Upper lobe of left lung (tissue), 4 donors: ENCODE measurements at regions not wholly inside any gene's neighbourhood (a gene's known extent, or its start where the extent isn't known, plus 50 kb on each side); places are given as distances from the start of the nearest gene placed in this dataset.

ENCODE experiments used
- EP300 ChIP-seq, 4 donors: sonication (generic); formaldehyde crosslinking; IDR thresholded peaks; one replicate each; pipeline ENCODE4 v1.5.1; 2017; ENCODE audit warnings: antibody characterized with exemption in 4 of 4, control low read depth in 2 of 4
- POLR2A ChIP-seq, 4 donors: fragments of 450-650 bp; IDR thresholded peaks; one replicate each; pipeline ENCODE4 v1.5.1; 2016 to 2017; ENCODE audit warnings: antibody characterized with exemption in 4 of 4, mild to moderate bottlenecking in 2 of 4
- POLR2AphosphoS5 ChIP-seq, 2 donors: sonication (generic); formaldehyde crosslinking; IDR thresholded peaks; one replicate each; pipeline ENCODE4 v1.5.1; 2017; ENCODE audit warnings: antibody characterized with exemption in 2 of 2
- TF ChIP-seq, protein P1 (sequence below), 6 experiments: fragments of 450-650 bp in 4 of 6; fragments of 200-600 bp in 2 of 6; sonication (generic) in 2 of 6; IDR thresholded peaks; one replicate each; pipeline ENCODE4 v1.5.1; 2016 to 2019; ENCODE audit warnings: antibody characterized with exemption in 6 of 6

DNA sequence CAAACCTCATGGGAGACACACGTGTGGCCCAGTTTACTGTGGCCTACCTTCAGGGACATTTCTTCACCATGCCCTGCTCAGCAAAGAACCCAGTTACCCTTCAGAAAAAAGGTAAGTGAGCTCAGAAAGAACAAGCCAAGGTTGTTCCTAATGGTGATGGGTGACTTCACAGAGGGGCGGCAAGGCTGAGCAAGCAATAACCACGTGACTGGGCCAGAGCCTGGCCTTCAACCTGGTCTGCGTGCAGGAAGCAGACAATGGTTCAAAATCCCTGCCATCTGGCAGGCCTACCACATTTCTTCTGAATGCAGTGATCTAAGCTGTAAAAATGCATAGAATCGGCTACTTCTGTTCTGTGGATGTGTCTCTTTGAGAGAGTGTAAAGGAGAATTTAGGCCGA is 115.5 kb upstream of the CST7 start:
- TF ChIP-seq, protein P1, sequence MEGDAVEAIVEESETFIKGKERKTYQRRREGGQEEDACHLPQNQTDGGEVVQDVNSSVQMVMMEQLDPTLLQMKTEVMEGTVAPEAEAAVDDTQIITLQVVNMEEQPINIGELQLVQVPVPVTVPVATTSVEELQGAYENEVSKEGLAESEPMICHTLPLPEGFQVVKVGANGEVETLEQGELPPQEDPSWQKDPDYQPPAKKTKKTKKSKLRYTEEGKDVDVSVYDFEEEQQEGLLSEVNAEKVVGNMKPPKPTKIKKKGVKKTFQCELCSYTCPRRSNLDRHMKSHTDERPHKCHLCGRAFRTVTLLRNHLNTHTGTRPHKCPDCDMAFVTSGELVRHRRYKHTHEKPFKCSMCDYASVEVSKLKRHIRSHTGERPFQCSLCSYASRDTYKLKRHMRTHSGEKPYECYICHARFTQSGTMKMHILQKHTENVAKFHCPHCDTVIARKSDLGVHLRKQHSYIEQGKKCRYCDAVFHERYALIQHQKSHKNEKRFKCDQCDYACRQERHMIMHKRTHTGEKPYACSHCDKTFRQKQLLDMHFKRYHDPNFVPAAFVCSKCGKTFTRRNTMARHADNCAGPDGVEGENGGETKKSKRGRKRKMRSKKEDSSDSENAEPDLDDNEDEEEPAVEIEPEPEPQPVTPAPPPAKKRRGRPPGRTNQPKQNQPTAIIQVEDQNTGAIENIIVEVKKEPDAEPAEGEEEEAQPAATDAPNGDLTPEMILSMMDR (IDR thresholded peaks at IDR 0.05), result no peak
- no peak for TF ChIP-seq POLR2AphosphoS5 (IDR thresholded peaks at IDR 0.05)
- no peak for TF ChIP-seq EP300 (IDR thresholded peaks at IDR 0.05)
- TF ChIP-seq POLR2A (IDR thresholded peaks at IDR 0.05), result no peak
